GM23248 (cell line): ENCODE measurements at regions not wholly inside any gene's neighbourhood (a gene's known extent, or its start where the extent isn't known, plus 50 kb on each side); places are given as distances from the start of the nearest gene placed in this dataset.

Experiments
- EZH2 ChIP-seq: fragments of 200-600 bp; sonication (generic); IDR thresholded peaks from 2 replicates; pipeline ENCODE4 v1.6.1; 2018; ENCODE audit warnings: antibody characterized with exemption, mild to moderate bottlenecking; ENCODE audit not compliant: insufficient read depth, poor library complexity, severe bottlenecking
- EZH2phosphoT487 ChIP-seq: fragments of 200-600 bp; sonication (generic); IDR thresholded peaks from 2 replicates; pipeline ENCODE4 v1.6.1; 2018; ENCODE audit warnings: antibody characterized with exemption, moderate library complexity, mild to moderate bottlenecking, low read depth; ENCODE audit not compliant: insufficient read depth

- TF ChIP-seq EZH2 = no peak
- TF ChIP-seq EZH2phosphoT487 = no peak
Measured at GRCh38 chr10:42977032-42977416, 99.8 kb upstream of the RET start.
